ENCODE measurements at regions not wholly inside any gene's neighbourhood (a gene's known extent, or its start where the extent isn't known, plus 50 kb on each side); places are given as distances from the start of the nearest gene placed in this dataset.

DNA sequence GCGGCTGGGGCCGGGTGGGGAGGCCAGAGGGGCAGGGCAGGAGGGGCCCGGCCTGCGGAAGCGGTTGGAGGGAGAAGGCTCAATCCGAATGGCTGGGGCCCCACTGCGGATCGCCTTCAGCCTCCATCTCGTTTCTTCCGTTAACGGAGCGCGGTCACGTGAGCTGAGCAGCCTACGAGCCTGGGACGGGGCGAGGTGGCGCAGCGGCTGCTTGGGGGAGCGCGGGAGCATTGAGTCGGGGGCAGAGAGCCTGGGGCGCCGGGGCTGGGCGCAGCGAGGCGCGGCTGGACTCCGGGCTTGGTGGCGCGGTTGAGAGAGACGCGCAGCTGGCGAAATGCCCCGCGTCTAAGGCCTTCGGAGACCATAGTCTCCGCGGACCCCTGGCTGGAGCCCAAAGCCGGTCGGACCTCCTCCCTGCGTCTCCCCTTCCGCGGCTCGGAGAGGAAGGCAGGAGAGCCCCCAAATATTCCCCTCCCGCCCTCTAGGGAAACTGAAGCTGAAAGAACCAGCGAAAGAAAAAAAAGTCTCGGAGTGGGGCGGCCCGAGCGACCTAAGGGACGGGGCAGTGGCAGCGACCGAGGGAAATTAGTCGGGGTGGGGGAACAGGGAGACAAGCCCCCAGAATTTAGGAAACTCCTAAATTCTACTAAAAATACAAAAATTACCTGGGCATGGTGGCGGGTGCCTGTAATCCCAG, 94.7 kb upstream of the PLEKHM1 start (continued):
- TF ChIP-seq ZNF589 (CRISPR knock-in tag; conservative IDR thresholded peaks at IDR 0.05) (0 out of 2 replicates have a peak, but pooled peaks have one; percentile 45), IRF9 (CRISPR knock-in tag; IDR thresholded peaks at IDR 0.05; ENCODE audit: borderline replicate concordance) (0 out of 2 replicates have a peak, but pooled peaks have one; percentile 55), ZNF552 (CRISPR knock-in tag; IDR thresholded peaks at IDR 0.05; ENCODE audit: borderline replicate concordance) (0 out of 2 replicates have a peak, but pooled peaks have one; percentile 33), ETV5 (CRISPR knock-in tag; IDR thresholded peaks at IDR 0.05; ENCODE audit: borderline replicate concordance) (peak; percentile 21; the same call in 1 of the 2 replicates), HMGXB4 (CRISPR knock-in tag; IDR thresholded peaks at IDR 0.05; ENCODE audit: borderline replicate concordance in 1 of 2, low read depth in 1 of 2) (peak; percentile 36 to 37; a peak in 2 of 4 replicates), RXRA (CRISPR knock-in tag; IDR thresholded peaks at IDR 0.05) (0 out of 2 replicates have a peak, but pooled peaks have one; percentile 22), ARNTL (CRISPR knock-in tag; IDR thresholded peaks at IDR 0.05) (0 out of 2 replicates have a peak, but pooled peaks have one; percentile 32), SNAI1 (CRISPR knock-in tag; IDR thresholded peaks at IDR 0.05; ENCODE audit: borderline replicate concordance) (peak; percentile 90; the same call in 1 of the 2 replicates), POGZ (CRISPR knock-in tag; IDR thresholded peaks at IDR 0.05) (peak; percentile 47; the same call in 1 of the 2 replicates), BATF2 (CRISPR knock-in tag; IDR thresholded peaks at IDR 0.05) (peak; percentile 23; the same call in 1 of the 2 replicates), ZNF20 (CRISPR knock-in tag; IDR thresholded peaks at IDR 0.05) (0 out of 2 replicates have a peak, but pooled peaks have one; percentile 59), MIER2 (CRISPR knock-in tag; IDR thresholded peaks at IDR 0.05) (0 out of 2 replicates have a peak, but pooled peaks have one; percentile 13), MAX (IDR thresholded peaks at IDR 0.05) (peak; percentile 66), STAG1 (CRISPR knock-in tag; IDR thresholded peaks at IDR 0.05) (peak; percentile 9; the same call in 1 of the 2 replicates), KAT7 (CRISPR knock-in tag; IDR thresholded peaks at IDR 0.05; ENCODE audit: borderline replicate concordance) (peak; percentile 63; the same call in 1 of the 2 replicates), SATB2 (CRISPR knock-in tag; IDR thresholded peaks at IDR 0.05) (peak; percentile 59; the same call in 1 of the 2 replicates), BCL6 (CRISPR knock-in tag; IDR thresholded peaks at IDR 0.05) (peak; percentile 55; the same call in 1 of the 2 replicates), ZKSCAN8 (CRISPR knock-in tag; IDR thresholded peaks at IDR 0.05; ENCODE audit: borderline replicate concordance) (0 out of 2 replicates have a peak, but pooled peaks have one; percentile 31), RBFOX2 (IDR thresholded peaks at IDR 0.05; ENCODE audit: low read depth, low read length) (peak; percentile 82)
- TF ChIP-seq, protein P1, sequence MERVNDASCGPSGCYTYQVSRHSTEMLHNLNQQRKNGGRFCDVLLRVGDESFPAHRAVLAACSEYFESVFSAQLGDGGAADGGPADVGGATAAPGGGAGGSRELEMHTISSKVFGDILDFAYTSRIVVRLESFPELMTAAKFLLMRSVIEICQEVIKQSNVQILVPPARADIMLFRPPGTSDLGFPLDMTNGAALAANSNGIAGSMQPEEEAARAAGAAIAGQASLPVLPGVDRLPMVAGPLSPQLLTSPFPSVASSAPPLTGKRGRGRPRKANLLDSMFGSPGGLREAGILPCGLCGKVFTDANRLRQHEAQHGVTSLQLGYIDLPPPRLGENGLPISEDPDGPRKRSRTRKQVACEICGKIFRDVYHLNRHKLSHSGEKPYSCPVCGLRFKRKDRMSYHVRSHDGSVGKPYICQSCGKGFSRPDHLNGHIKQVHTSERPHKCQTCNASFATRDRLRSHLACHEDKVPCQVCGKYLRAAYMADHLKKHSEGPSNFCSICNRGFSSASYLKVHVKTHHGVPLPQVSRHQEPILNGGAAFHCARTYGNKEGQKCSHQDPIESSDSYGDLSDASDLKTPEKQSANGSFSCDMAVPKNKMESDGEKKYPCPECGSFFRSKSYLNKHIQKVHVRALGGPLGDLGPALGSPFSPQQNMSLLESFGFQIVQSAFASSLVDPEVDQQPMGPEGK (CRISPR knock-in tag; IDR thresholded peaks at IDR 0.05) = peak; percentile 92
- TF ChIP-seq, protein P2, sequence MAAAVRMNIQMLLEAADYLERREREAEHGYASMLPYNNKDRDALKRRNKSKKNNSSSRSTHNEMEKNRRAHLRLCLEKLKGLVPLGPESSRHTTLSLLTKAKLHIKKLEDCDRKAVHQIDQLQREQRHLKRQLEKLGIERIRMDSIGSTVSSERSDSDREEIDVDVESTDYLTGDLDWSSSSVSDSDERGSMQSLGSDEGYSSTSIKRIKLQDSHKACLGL (CRISPR knock-in tag; IDR thresholded peaks at IDR 0.05) = peak; percentile 55; the same call in 1 of the 2 replicates
